ENCODE measurements at regions not wholly inside any gene's neighbourhood (a gene's known extent, or its start where the extent isn't known, plus 50 kb on each side); places are given as distances from the start of the nearest gene placed in this dataset.
"Not testable (repeated sequence)": the region's sequence is repeated elsewhere in the genome, so short reads cannot be mapped to it uniquely, and the experiment has no call there.

DNA sequence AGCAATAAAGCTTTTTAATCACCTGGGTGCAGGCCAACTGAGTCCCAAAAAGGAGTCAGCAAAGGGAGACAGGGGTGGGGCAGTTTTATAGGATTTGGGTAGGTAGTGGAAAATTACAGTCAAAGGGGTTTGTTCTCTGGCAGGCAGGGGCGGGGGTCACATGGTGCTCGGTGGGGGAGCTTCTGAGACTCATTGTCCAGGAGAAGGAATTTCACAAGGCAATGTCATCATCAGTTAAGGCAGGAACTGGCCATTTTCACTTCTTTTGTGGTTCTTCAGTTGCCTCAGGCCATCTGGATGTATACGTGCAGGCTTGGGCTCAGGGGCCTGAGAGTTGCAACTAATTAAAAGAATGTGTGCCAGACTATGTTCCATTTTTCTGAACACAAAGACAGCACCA lies 147.5 kb upstream of the SCN7A start:
- DNase-seq (ENCODE audit: low read depth) = not testable (repeated sequence)

DNA sequence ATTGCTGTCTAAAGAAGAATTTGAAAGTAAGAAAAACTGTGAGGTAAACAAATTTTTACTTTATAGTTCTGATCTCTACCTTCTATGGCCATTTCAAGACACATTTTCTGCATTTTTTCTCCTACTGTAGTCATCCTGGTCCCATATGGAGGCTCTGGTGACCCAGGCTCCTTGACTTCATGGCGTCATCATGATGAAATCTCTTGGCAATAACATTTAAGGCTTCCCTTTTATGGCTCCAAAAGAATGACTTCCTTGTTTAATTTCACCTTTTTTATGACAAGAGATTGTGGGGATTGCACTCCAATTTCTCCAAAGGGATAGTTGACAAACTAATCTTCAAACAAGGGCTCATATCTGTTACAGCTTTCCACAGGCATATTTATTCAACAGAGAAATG lies 143.0 kb upstream of the SCN7A start:
- no peak for DNase-seq (ENCODE audit: low read depth)

DNA sequence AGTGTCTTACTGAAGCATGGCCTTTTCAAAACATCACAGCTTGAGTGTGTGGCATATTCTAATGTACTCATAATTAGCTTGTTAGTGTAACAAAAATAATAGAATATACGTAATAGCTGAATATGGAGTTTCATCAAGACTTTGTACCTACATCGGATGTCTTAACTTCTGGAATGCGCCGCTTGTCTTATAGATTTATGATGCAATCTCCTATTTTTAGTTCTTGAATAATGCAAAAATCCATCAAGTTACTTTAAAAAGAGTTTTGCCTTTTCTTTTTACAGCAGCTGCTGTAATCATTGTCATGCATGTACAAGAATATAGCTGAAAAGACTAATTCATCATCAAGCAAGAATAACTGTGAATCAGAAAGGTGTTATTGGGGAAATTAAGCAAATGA lies 140.7 kb upstream of the SCN7A start:
- no peak for DNase-seq (ENCODE audit: low read depth)

DNA sequence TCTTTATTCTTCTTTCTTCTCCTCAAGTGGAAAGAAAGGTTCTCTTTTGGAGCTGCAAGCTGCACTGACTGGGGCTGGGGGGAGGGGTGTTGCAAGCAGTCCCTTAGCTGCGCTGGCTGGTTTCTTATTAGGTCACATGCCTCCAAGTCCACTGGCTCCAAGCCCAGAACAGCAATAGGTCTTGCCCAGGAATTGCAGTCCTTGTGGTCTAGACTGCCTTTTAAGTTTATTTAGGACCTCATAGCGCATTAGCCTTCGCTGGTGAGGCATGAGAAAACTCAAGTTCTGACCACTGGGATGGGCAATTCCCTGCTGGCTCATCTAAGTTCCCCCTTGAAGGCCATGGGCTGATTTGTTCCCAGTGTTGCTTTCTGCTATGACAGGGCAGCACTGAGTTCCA lies 138.6 kb upstream of the SCN7A start:
- peak; percentile 93 for DNase-seq (ENCODE audit: low read depth)

DNA sequence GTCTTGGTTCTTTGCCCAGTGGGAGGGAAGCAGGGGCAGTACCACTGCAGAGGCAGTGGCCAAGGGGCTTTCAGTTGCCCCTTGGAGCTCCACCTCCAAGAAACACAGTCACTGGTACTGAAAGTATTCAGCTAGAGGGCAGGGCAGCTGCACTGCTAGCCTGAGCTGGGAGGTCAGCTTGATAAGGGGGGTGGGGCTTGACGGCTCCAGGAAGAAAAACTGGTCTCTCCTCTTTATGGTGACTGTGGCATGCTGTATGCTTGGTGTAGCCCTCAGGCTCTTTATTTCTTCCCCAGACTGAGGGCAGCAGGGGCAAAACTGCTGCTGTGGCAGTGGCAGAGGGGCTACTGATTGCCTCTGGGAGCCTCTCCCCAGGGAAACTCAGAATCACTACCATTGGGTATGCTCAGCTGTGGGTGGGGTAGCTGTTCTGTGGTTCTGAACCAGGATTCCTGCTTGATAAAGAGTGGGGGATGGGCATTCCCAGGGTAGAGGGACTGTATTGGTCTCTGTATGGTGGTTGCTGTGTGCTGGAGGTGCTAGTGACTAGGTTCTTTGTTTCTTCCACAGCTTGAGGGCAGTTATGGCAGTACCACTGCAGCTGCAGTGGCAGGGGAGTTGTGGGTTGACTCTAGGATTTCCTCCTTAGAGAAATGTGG lies 134.6 kb upstream of the SCN7A start:
- DNase-seq (ENCODE audit: low read depth) = no peak

DNA sequence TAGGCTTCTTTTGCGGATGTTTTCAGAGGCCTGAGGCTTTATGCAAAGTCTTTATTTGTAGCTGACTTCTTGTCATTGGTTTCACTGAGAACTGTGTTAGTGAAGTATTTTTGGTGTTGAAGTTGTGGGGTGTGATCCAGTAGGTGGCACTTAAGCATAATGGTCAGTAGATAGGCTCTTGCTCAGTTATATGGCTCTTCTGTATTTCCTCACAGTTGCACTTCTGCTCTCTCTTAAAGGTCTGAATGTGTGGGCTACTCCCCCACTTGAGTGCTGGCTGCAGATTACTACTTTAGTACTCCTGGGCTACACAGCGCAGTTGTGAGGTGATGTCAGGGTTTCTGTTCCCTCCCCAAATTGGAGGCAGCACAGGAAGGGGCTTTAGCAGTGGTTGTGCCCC lies 133.8 kb upstream of the SCN7A start:
- no peak for DNase-seq (ENCODE audit: low read depth)

DNA sequence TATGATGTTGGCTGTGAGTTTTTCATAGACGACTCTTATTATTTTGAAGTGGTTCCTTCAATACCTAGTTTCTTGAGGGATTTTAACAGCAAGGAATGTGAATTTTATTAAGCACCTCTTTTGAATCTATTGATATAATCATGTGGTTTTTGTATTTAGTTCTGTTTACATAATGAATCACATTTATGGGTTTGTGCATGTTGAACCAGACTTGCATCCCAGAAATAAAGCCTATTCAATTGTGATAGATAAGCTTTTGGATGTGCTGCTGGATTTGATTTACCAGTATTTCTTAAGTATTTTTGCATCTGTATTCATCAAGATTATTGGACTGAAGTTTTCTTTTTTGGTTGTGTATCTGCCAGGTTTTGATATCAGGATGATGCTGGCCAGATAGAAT lies 131.6 kb upstream of the SCN7A start:
- no peak for DNase-seq (ENCODE audit: low read depth)

DNA sequence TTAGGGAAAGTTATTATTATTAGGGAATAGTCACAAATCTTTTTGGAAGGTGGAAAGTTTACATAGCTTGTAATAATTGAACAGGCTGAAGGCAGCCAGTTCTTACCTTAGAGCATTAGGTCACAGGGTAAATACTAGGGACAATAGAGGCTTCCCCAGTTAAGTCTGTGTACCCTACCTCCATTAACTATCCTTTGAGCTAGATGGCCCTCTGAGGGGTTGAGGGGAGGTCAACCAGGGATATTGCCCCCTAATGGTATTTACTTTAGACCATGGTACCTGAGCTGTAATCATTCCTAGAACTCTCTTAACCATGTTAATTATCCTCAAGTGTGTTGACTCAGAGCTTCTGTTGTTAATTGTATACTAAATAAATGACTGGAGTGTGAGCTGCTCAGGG lies 120.5 kb upstream of the SCN7A start:
- DNase-seq (ENCODE audit: low read depth) = no peak

DNA sequence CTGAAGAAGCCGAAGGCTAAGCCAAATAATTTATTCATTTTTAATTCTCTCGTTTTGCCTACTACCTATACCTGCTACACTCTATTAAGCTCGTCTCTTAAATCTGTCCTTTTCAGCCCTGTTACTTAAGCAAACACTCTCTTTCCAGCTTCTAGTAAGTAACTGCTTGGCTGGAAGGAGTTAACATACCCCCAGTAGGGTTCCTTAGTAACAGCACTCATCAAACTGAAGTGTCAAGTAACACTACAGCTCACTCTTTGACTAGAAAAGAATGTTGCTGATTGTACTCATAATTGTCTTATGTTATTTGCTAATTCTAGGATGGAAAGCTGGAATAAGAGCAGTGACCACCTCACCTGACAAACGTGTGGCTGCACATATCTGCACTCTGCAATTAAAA lies 120.0 kb upstream of the SCN7A start:
- DNase-seq (ENCODE audit: low read depth) = no peak

DNA sequence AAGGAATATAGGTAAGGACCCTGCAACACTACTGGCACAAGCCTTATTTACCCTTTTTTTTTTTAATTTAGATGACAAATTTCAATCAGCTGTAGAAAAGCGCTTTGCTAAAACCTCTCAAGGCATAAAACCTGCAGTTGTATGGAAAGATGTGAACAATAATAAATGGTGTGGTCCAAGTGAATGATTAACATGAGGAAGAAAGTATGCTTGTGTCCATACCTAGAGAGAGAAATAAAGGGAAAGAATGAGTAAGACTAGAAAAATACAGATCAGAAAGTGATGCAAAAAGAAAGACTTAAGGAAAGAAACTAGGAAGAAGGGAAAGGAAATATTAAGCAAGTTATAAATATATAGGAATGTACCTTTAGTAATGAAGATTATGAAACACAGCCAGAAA lies 119.2 kb upstream of the SCN7A start:
- no peak for DNase-seq (ENCODE audit: low read depth)

DNA sequence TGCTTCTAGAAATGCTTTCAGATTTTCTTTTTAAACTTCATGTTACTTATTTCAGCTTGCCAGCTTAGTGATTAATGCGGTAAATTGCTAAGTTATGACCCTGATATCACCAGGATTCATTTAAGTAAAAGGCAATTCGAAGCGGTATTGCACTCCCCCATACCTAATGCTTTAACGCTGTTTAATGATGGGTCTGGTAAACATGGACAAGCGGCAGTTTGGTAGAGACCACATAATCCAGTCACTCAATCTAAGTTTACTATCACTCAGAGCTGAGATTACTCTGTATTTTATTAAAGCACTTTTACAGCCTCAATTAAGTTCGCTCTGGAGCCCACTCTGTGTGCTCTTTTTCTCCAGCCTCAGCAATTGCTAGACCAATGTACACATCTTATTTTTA lies 118.2 kb upstream of the SCN7A start:
- DNase-seq (ENCODE audit: low read depth) = no peak

DNA sequence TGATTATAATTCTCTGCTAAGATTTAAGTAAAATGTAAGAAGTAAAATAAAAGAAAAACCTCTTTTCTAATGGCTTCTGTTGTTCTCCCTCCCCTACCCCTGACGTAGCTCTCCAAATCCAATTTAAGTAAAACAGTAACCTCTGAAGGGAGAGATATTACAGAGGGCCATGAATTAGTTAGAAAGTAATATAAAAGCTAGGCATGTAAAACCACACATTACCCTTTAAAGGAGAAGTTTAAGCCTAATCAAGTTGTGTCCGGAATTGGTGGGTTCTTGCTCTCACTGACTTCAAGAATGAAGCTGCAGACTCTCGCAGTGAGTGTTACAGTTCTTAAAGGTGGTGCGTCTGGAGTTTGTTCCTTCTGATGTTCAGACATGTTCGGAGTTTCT lies 116.9 kb upstream of the SCN7A start:
- DNase-seq (ENCODE audit: low read depth) = no peak

DNA sequence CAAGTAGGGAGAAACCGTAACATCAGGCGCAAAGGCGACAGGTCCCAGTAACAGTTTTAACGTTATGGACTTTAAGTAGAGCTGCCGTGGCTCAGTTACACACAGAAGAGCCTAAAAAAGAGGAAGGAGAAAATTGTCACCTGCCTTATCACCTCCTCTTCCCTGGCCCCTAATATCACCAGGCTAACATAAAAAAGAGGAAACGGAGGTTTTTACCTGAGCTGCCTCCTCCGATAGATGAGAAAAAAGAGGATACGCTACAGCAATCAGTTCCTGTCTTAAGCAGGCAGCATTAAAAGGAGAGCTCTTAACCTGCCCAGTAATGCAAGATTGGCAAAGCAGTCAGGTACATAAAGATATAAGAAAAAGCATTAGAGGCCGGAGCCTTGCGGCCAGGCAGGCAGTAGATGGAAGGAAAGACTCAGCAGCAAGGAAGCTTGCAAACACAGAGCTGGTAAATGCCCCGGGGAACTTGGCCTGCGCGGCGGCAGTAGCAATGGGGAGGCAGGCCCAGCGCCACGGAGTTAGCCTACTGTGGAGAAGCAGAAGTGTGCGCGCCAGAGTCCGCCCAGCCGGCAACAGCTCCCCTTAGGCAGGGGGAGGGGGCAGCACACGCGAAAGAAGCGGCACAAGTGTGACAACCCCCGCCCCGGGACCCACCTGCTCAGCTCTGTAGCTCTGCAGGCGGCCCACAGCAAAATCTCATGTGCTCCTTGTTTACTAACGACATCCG lies 116.3 kb upstream of the SCN7A start:
- DNase-seq (ENCODE audit: low read depth) = no peak

DNA sequence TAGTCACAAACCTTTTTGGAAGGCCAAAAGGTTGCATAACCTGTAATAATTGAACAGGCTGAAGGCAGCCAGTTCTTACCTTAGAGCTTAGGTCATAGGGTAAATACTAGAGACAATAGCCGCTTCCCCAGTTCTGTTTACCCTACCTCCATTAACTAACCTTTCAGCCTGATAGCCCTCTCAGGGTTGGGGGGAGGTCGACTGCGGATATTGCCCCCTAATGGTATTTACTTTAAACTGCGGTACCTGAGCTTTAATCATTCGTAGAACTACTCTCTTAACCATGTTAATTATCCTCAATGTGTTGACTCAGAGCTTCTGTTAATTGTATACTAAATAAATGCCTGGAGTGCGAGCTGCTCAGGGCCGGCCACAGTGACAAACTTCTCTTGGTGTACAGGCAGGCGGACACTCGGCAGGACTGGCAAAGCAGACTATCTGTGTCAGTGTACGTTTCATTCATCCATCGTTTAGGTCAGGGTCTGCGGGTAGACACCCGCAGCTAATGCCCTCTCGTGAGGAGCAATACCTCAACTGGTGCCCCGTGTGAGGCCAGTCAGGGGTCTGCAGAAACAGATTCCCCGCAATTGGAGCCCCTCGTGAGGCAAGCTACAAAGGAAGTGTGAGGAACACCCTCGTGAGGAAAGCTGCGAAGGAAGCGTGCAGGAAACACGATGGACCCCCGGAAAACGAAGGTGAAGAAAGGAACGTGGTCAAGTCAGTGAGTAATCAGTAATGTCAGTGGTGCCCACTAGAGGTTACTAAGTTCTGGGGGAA lies 115.3 kb upstream of the SCN7A start:
- DNase-seq (ENCODE audit: low read depth) = no peak

DNA sequence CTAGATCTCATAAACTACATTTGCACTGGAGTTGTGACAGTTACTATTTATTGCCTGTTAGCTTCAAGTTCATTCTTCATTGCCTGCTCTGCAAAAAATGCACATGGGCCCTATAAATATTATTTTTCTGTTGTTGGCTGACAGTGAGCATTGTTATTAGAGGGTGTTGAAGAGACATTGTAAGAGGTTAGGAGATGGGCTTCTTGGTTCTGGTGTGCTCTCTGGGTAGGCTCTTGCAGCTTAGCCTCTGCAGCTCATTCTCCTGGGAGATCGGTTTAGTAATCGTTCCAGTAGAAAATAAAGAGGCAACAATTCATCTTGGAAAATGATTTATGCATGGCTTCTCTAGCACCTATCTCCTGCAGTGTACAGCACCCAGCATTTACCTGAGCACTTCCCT lies 113.8 kb upstream of the SCN7A start:
- no peak for DNase-seq (ENCODE audit: low read depth)

DNA sequence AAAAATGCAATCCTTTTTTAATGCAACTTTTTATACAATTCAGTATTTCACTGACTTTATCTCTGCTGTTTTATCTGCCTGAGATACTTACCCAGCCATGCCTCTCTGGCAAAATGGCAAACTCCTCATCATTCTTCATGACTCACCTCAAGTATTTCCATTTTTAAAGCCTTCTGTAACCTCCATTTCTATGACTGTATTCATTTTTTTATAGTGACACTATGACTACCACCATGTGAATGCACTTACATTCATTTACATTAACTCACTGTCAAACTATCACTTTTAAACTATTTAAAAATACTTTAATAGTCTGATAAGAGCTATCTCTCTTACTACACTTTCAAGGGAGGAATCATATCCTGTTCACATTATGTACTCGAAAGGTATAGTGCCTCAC lies 99.4 kb upstream of the SCN7A start:
- peak; percentile 60 for DNase-seq (ENCODE audit: low read depth)

DNA sequence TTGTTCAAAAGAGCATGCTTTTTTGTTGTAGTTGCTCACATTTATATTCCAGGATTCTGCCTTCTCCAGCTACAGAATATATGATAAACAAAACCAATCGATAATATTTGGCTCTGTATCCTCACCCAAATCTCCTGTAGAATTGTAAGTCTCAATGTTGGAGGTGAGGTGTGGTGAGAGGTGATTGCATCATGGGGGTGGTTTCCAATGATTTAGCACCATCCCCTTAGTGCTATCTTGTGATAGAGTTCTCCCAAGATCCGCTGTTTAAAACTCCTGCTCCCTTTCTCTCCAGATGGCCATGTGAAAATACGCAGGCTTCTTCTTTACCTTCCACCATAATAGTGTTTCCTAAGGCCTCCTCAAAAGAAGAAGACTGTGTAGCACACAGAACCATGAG lies 98.7 kb upstream of the SCN7A start:
- DNase-seq (ENCODE audit: low read depth) = no peak

DNA sequence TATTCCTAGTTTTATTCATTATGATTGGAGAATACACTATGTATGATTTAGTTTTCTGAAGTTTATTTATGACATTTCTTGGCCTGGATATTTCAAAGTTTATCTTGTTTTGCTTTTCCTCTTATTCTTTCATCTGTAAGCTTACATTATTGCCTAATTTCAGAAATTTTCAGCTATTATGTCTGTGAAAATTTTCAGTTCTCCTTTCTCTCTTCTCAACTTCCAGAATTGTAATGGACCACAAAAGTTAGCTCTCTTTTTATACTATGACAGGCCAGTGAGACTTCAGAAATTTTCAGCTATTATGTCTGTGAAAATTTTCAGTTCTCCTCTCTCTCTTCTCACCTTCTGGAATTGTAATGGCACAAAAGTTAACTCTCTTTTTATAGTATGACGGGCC lies 97.2 kb upstream of the SCN7A start:
- no peak for DNase-seq (ENCODE audit: low read depth)

DNA sequence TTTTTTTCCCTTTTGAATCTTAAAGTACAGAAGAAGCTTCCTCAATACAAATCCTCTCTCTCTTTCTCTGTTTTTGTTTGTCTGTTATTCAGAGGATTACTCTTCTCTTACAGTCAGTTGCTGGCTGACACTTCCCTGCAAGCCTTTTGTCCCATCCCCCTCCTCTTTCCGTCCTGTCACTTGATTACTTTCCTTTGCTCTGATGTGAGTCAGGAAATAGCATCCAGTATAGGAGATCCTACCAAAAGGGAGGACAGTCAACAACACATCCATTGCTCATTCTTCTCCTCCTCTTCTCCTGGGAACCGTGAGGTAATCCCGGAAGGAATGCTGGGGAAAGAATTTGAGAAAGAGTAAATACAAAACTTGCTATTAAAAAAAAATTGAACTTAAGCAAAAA lies 79.3 kb upstream of the SCN7A start:
- peak; percentile 23 for DNase-seq (ENCODE audit: low read depth)

DNA sequence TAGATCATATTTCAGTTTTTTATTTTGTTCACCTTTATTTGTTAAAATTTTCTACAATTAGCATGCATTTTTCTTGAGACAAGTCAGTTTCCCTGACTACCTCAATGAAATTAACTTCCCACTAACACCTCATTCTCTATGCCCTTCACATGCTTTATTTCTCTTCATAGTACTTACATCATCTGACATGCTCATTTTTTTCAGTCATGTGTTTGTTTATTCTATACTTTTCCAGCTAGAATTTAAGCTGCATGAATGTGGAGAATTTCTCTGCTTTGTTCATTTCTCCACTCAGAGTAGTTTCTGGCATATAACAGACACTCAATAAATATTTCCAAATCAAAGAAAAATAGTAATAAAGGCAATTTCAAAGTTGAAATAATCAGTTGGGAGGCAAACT lies 78.9 kb upstream of the SCN7A start:
- no peak for DNase-seq (ENCODE audit: low read depth)

DNA sequence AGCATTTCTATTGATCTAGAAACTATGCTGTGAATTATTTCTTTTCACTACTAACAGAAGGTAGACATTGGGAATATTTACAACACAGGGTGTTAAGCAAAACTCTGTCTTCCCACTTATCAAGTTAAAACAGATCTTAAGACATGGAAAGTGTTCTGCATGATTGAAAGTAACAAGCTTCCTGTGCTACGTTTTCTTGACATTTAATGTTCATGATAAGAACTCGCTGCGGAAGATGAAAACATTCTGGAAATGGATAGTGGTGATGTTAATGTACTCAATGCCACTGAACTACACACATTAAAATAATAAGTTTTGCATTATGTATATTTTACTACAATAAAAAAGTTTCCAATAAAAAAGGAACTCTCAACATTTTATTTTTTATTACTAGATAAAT lies 74.4 kb upstream of the SCN7A start:
- no peak for DNase-seq (ENCODE audit: low read depth)

DNA sequence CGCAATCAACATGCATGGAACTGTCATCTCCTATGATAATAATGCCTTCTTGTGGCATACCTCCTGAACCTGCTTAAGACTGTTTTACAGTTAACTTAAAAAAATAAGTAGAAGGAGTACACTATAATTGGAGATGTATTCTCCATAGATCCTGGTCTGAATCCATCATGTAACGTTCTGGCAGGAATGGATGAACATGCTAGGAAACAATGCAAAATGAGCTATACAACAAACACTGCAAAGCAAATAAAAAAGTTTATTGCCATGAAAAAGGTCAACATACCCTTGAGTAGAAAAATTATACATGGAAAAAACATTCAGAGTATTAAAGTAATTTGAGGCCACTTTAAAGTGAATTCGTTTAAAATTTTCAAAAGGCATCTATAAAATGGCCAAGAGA lies 71.5 kb upstream of the SCN7A start:
- no peak for DNase-seq (ENCODE audit: low read depth)

DNA sequence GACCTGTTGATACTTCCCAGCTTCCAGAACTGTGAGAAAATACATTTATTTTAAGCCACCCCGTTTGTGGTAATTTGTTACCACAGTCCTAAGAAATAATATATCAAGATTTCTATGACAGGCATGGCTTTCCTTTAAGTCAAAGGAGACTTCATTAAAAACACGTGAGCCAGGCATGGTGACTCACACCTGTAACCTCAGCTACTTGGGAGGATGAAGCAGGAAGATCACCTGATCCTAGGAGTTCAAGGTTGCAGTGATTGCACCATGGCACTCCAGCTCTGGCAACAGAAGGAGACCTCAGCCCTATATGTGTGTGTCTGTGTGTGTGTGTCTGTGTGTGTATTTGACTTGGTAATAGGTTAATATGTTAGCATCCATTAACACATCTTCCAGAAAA lies 69.8 kb upstream of the SCN7A start:
- no peak for DNase-seq (ENCODE audit: low read depth)
